ENCODE measurements at regions not wholly inside any gene's neighbourhood (a gene's known extent, or its start where the extent isn't known, plus 50 kb on each side); places are given as distances from the start of the nearest gene placed in this dataset.

DNA sequence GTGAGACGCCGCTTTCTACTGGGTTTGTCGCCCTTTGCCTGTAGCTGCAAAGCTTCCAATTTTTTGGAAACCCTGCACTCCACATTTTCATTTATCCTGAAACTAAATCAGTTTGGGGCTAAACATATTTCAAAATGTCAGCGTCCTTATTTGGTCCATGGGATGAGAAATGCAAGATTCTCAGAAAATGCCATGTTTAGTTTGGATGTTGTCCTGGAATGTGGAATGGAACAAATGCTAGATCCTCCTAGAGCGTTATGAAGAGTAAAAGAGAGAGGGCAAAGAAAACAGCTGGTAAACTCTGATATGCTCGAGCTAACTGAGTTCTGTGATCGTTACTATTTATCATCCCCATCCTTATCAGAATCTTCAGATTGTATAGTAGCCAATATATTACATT is 236.9 kb downstream of the KLF6 start:
- no peak for TF ChIP-seq CTCF (IDR thresholded peaks at IDR 0.05)
- TF ChIP-seq POLR2A (IDR thresholded peaks at IDR 0.05) = no peak
- TF ChIP-seq EP300 (IDR thresholded peaks at IDR 0.05) = no peak

Data from stomach (tissue), 4 donors.